H9 (cell line): ENCODE measurements at regions not wholly inside any gene's neighbourhood (a gene's known extent, or its start where the extent isn't known, plus 50 kb on each side); places are given as distances from the start of the nearest gene placed in this dataset.

Source experiments
- DNase-seq: peaks from one replicate; pipeline ENCODE4 v3.0.0-alpha.2; 2017
- H2AFZ ChIP-seq: one replicate; pipeline ENCODE4 v1.6.1; 2013; ENCODE audit warnings: mild to moderate bottlenecking, low read length, control low read depth, moderate library complexity
- H2AK5ac ChIP-seq: 2 replicates; pipeline ENCODE4 v1.6.1; 2013; ENCODE audit warnings: low read length, control low read depth, mixed read lengths; ENCODE audit not compliant: insufficient read length
- H2BK120ac ChIP-seq: one replicate; pipeline ENCODE4 v1.6.1; 2013; ENCODE audit warnings: low read depth, mild to moderate bottlenecking, low read length, control low read depth, inconsistent platforms; ENCODE audit not compliant: poor library complexity, severe bottlenecking
- H2BK12ac ChIP-seq: 2 replicates; pipeline ENCODE4 v1.6.1; 2013; ENCODE audit warnings: low read length, control low read depth, mixed read lengths, low read depth; ENCODE audit not compliant: insufficient read length
- H2BK15ac ChIP-seq: 2 replicates; pipeline ENCODE4 v1.6.1; 2013; ENCODE audit warnings: low read depth, low read length, control low read depth
- H2BK20ac ChIP-seq: one replicate; pipeline ENCODE4 v1.6.1; 2013; ENCODE audit warnings: low read depth, mild to moderate bottlenecking, low read length, control low read depth, inconsistent platforms; ENCODE audit not compliant: poor library complexity, severe bottlenecking
- H2BK5ac ChIP-seq: 2 replicates; pipeline ENCODE4 v1.6.1; 2013; ENCODE audit warnings: low read length, control low read depth, mixed read lengths; ENCODE audit not compliant: insufficient read length
- H3K14ac ChIP-seq: 2 replicates; pipeline ENCODE4 v1.6.1; 2013; ENCODE audit warnings: low read length, control low read depth; ENCODE audit not compliant: insufficient read depth
- H3K18ac ChIP-seq: 2 replicates; pipeline ENCODE4 v1.6.1; 2013; ENCODE audit warnings: low read depth, mild to moderate bottlenecking, mixed read lengths, low read length, control low read depth; ENCODE audit not compliant: insufficient read length
- H3K23ac ChIP-seq: 2 replicates; pipeline ENCODE4 v1.6.1; 2013; ENCODE audit warnings: low read length, control low read depth, mixed read lengths, low read depth; ENCODE audit not compliant: insufficient read length
- H3K23me2 ChIP-seq: 2 replicates; pipeline ENCODE4 v1.6.1; 2013; ENCODE audit warnings: low read depth, mild to moderate bottlenecking, mixed read lengths, low read length, control low read depth; ENCODE audit not compliant: insufficient read length, poor library complexity, severe bottlenecking
- H3K27ac ChIP-seq: 2 replicates; pipeline ENCODE4 v1.5.1; 2013; ENCODE audit warnings: low read length, control low read depth, mixed read lengths, low read depth; ENCODE audit not compliant: insufficient read length
- H3K27me3 ChIP-seq: 2 replicates; pipeline ENCODE4 v1.6.1; 2013; ENCODE audit warnings: low read length, control low read depth, inconsistent platforms; ENCODE audit not compliant: insufficient read depth
- H3K4ac ChIP-seq: 2 replicates; pipeline ENCODE4 v1.6.1; 2013; ENCODE audit warnings: low read depth, mild to moderate bottlenecking, control low read depth, inconsistent platforms, low read length, moderate library complexity
- H3K4me1 ChIP-seq: 2 replicates; pipeline ENCODE4 v1.6.1; 2013; ENCODE audit warnings: low read length, control low read depth, inconsistent platforms; ENCODE audit not compliant: insufficient read depth
- H3K4me2 ChIP-seq: 2 replicates; pipeline ENCODE4 v1.6.1; 2013; ENCODE audit warnings: low read length, control low read depth, mixed read lengths; ENCODE audit not compliant: insufficient read length, insufficient read depth
- H3K56ac ChIP-seq: 2 replicates; pipeline ENCODE4 v1.6.1; 2013; ENCODE audit warnings: low read depth, mild to moderate bottlenecking, mixed read lengths, low read length, control low read depth; ENCODE audit not compliant: insufficient read length
- H3K79me1 ChIP-seq: 2 replicates; pipeline ENCODE4 v1.6.1; 2013; ENCODE audit warnings: low read depth, mild to moderate bottlenecking, moderate library complexity, low read length, control low read depth, inconsistent platforms; ENCODE audit not compliant: insufficient read depth, poor library complexity, severe bottlenecking
- H3K79me2 ChIP-seq: 2 replicates; pipeline ENCODE4 v1.6.1; 2013; ENCODE audit warnings: low read length, control low read depth, inconsistent platforms; ENCODE audit not compliant: insufficient read depth
- H3K9ac ChIP-seq: 2 replicates; pipeline ENCODE4 v1.6.1; 2013; ENCODE audit warnings: low read length, control low read depth, mixed read lengths; ENCODE audit not compliant: insufficient read length; ENCODE audit errors: extremely low read depth
- H3K9me3 ChIP-seq: one replicate; pipeline ENCODE4 v1.6.1; 2013; ENCODE audit warnings: low read depth, low read length, inconsistent platforms; ENCODE audit not compliant: control insufficient read depth
- H3T11ph ChIP-seq: one replicate; pipeline ENCODE4 v1.6.1; 2013; ENCODE audit warnings: mild to moderate bottlenecking, low read length, control low read depth, inconsistent platforms
- H4K20me1 ChIP-seq: one replicate; pipeline ENCODE4 v1.6.1; 2013; ENCODE audit not compliant: control insufficient read depth, insufficient read length, insufficient read depth
- H4K5ac ChIP-seq: 2 replicates; pipeline ENCODE4 v1.6.1; 2013; ENCODE audit warnings: low read depth, mild to moderate bottlenecking, mixed read lengths, low read length, control low read depth; ENCODE audit not compliant: insufficient read length
- H4K8ac ChIP-seq: replicated peaks from 2 replicates; pipeline ENCODE4 v1.6.1; 2013; ENCODE audit warnings: low read length, control low read depth, mixed read lengths, low read depth; ENCODE audit not compliant: insufficient read length
- H4K91ac ChIP-seq: 2 replicates; pipeline ENCODE4 v1.6.1; 2013; ENCODE audit warnings: low read depth, mild to moderate bottlenecking, moderate library complexity, mixed read lengths, low read length, control low read depth; ENCODE audit not compliant: insufficient read length
- H3K27ac Mint-ChIP-seq, 3 experiments: 2 replicates in 2 of 3; 3 replicates in 1 of 3; pipeline ENCODE4 v1.8.0; 2020 to 2021; ENCODE audit warnings: mixed read lengths in 3 of 3, mild to moderate bottlenecking in 1 of 3, moderate library complexity in 1 of 3
- H3K27me3 Mint-ChIP-seq: 2 replicates; pipeline ENCODE4 v1.8.0; 2021; ENCODE audit warnings: low read depth, mild to moderate bottlenecking, moderate library complexity, mixed read lengths
- H3K36me3 Mint-ChIP-seq, 3 experiments: 2 replicates in 2 of 3; 3 replicates in 1 of 3; pipeline ENCODE4 v1.8.0; 2020 to 2021; ENCODE audit warnings: low read depth in 3 of 3, mixed read lengths in 3 of 3; ENCODE audit not compliant: insufficient read depth in 1 of 3
- H3K4me1 Mint-ChIP-seq, 2 experiments: 2 replicates each; pipeline ENCODE4 v1.8.0; 2020; ENCODE audit warnings: mixed read lengths in 2 of 2
- H3K4me3 Mint-ChIP-seq, 2 experiments: 2 replicates in 1 of 2; 3 replicates in 1 of 2; pipeline ENCODE4 v1.8.0; 2020 to 2021; ENCODE audit warnings: mild to moderate bottlenecking in 2 of 2, mixed read lengths in 2 of 2, moderate library complexity in 1 of 2
- H3K9me3 Mint-ChIP-seq, 2 experiments: 2 replicates in 1 of 2; 3 replicates in 1 of 2; pipeline ENCODE4 v1.8.0; 2020; ENCODE audit warnings: mild to moderate bottlenecking in 2 of 2, mixed read lengths in 2 of 2, moderate library complexity in 1 of 2
- WGBS: extraction: QIAGEN DNeasy Blood & Tissue Kit; methylation state at CpG from one replicate; pipeline ENCODE4 v1.1.7; 2013; ENCODE audit warnings: missing lambda C conversion rate, low lambda C conversion rate, mixed read lengths; ENCODE audit not compliant: insufficient read length; ENCODE audit errors: extremely low coverage; 5-methylcytosine and 5-hydroxymethylcytosine counted together
- TF ChIP-seq, protein P1 (sequence below): fragments of 200-600 bp; sonication (generic); conservative IDR thresholded peaks from 3 replicates; pipeline ENCODE4 v1.8.0; 2021; ENCODE audit warnings: antibody characterized with exemption, mild to moderate bottlenecking

DNA sequence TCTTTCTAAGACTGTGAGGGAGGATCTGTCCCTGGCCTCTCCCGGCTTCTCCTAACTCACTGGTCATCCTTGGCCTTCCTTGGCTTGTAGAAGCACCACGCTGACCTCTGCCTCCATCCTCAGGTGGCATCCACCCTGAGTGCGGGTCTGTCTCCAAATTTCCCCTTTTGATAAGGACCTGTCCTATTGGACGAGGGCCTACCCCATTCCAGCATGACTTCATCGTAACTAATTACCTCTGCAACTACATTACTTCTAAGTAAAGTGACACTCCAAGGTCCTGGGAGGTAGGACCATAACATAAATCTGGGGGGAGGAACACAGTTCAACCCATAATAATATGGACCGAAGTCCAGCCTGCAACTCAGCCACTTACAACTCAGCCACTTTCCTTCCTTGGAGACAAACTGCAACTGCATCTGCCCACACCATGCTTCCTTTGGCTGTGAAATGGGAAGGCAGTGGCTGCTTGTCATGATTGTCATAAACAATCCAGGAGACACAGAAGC lies 229.6 kb upstream of the DIO3 start:
- no CpG with 5 or more reads among the region's 6 CpGs for WGBS
- no peak overlapping the region for H4K8ac ChIP-seq
- no peak overlapping the region for H4K91ac ChIP-seq
- no peaks in the 10 kb centered on the region for H3K9me3 ChIP-seq
- TF ChIP-seq, protein P1, sequence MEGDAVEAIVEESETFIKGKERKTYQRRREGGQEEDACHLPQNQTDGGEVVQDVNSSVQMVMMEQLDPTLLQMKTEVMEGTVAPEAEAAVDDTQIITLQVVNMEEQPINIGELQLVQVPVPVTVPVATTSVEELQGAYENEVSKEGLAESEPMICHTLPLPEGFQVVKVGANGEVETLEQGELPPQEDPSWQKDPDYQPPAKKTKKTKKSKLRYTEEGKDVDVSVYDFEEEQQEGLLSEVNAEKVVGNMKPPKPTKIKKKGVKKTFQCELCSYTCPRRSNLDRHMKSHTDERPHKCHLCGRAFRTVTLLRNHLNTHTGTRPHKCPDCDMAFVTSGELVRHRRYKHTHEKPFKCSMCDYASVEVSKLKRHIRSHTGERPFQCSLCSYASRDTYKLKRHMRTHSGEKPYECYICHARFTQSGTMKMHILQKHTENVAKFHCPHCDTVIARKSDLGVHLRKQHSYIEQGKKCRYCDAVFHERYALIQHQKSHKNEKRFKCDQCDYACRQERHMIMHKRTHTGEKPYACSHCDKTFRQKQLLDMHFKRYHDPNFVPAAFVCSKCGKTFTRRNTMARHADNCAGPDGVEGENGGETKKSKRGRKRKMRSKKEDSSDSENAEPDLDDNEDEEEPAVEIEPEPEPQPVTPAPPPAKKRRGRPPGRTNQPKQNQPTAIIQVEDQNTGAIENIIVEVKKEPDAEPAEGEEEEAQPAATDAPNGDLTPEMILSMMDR = no peak
- H2AFZ ChIP-seq = no peak overlapping the region
- H2BK12ac ChIP-seq = no peak overlapping the region
- H3K79me1 ChIP-seq = no peaks in the 10 kb centered on the region
- no peak overlapping the region for H2BK20ac ChIP-seq
- peaks cover 9 to 14% of the 10 kb centered on the region in 2 experiments for H3K4me1 Mint-ChIP-seq
- no peak overlapping the region for H2BK15ac ChIP-seq
- H4K20me1 ChIP-seq = no peaks in the 10 kb centered on the region
- no peaks in the 10 kb centered on the region for H3K4me1 ChIP-seq
- no peak overlapping the region for H2BK120ac ChIP-seq
- no peak overlapping the region for H3K14ac ChIP-seq
- H3K4me2 ChIP-seq = no peak overlapping the region
- H2BK5ac ChIP-seq = no peak overlapping the region
- no peaks in the 10 kb centered on the region for H3K23me2 ChIP-seq
- DNase-seq = no peak
- no peaks in the 10 kb centered on the region for H3K9me3 Mint-ChIP-seq
- H3K56ac ChIP-seq = no peak overlapping the region
- no peaks in the 10 kb centered on the region for H3K79me2 ChIP-seq
- no peak overlapping the region for H3K4me3 Mint-ChIP-seq
- H3K9ac ChIP-seq = no peak overlapping the region
- H3K18ac ChIP-seq = peak overlapping the region; percentile 25
- no peak overlapping the region for H3K27ac Mint-ChIP-seq
- no peaks in the 10 kb centered on the region; the same call in 1 of the 2 replicates for H3K27me3 ChIP-seq
- no peak overlapping the region for H3K27ac ChIP-seq
- H4K5ac ChIP-seq = no peak overlapping the region
- no peak overlapping the region for H2AK5ac ChIP-seq
- H3K4ac ChIP-seq = no peak overlapping the region
- H3K27me3 Mint-ChIP-seq = peaks cover 8% of the 10 kb centered on the region
- no peaks in the 10 kb centered on the region; a peak in 1 of 7 replicates for H3K36me3 Mint-ChIP-seq
- H3K23ac ChIP-seq = no peak overlapping the region
- no peak overlapping the region for H3T11ph ChIP-seq
